ENCODE measurements at regions not wholly inside any gene's neighbourhood (a gene's known extent, or its start where the extent isn't known, plus 50 kb on each side); places are given as distances from the start of the nearest gene placed in this dataset.

DNA sequence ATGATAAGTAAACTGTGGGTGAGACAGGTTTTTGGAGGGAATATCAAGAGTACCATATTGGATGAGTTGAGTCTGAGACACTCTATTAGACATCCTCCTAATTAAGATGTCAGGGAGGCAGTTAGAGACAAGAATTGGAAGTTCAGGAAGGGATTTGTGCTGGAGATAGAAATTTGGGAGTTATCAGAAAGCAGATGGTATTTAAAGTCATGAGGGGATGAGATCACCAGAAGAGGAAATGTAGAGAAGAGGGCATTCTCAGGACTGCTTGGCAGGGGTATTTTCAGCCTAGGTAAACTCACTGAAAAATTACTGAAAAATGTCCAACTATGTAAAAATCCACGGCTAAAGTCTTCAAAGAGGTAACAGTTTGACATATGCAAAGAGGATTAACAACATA lies 161.6 kb upstream of the PGRMC2 start (continued):
- TF ChIP-seq, protein P1, sequence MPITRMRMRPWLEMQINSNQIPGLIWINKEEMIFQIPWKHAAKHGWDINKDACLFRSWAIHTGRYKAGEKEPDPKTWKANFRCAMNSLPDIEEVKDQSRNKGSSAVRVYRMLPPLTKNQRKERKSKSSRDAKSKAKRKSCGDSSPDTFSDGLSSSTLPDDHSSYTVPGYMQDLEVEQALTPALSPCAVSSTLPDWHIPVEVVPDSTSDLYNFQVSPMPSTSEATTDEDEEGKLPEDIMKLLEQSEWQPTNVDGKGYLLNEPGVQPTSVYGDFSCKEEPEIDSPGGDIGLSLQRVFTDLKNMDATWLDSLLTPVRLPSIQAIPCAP (CRISPR knock-in tag; IDR thresholded peaks at IDR 0.05; ENCODE audit: borderline replicate concordance) = no peak
- TF ChIP-seq ZFP91 (CRISPR knock-in tag; IDR thresholded peaks at IDR 0.05) = no peak
- no peak for TF ChIP-seq ZFX (CRISPR knock-in tag; IDR thresholded peaks at IDR 0.05)
- TF ChIP-seq NKRF (IDR thresholded peaks at IDR 0.05; ENCODE audit: borderline replicate concordance) = no peak
- TF ChIP-seq BCL6 (CRISPR knock-in tag; IDR thresholded peaks at IDR 0.05) = no peak
- TF ChIP-seq, protein P2, sequence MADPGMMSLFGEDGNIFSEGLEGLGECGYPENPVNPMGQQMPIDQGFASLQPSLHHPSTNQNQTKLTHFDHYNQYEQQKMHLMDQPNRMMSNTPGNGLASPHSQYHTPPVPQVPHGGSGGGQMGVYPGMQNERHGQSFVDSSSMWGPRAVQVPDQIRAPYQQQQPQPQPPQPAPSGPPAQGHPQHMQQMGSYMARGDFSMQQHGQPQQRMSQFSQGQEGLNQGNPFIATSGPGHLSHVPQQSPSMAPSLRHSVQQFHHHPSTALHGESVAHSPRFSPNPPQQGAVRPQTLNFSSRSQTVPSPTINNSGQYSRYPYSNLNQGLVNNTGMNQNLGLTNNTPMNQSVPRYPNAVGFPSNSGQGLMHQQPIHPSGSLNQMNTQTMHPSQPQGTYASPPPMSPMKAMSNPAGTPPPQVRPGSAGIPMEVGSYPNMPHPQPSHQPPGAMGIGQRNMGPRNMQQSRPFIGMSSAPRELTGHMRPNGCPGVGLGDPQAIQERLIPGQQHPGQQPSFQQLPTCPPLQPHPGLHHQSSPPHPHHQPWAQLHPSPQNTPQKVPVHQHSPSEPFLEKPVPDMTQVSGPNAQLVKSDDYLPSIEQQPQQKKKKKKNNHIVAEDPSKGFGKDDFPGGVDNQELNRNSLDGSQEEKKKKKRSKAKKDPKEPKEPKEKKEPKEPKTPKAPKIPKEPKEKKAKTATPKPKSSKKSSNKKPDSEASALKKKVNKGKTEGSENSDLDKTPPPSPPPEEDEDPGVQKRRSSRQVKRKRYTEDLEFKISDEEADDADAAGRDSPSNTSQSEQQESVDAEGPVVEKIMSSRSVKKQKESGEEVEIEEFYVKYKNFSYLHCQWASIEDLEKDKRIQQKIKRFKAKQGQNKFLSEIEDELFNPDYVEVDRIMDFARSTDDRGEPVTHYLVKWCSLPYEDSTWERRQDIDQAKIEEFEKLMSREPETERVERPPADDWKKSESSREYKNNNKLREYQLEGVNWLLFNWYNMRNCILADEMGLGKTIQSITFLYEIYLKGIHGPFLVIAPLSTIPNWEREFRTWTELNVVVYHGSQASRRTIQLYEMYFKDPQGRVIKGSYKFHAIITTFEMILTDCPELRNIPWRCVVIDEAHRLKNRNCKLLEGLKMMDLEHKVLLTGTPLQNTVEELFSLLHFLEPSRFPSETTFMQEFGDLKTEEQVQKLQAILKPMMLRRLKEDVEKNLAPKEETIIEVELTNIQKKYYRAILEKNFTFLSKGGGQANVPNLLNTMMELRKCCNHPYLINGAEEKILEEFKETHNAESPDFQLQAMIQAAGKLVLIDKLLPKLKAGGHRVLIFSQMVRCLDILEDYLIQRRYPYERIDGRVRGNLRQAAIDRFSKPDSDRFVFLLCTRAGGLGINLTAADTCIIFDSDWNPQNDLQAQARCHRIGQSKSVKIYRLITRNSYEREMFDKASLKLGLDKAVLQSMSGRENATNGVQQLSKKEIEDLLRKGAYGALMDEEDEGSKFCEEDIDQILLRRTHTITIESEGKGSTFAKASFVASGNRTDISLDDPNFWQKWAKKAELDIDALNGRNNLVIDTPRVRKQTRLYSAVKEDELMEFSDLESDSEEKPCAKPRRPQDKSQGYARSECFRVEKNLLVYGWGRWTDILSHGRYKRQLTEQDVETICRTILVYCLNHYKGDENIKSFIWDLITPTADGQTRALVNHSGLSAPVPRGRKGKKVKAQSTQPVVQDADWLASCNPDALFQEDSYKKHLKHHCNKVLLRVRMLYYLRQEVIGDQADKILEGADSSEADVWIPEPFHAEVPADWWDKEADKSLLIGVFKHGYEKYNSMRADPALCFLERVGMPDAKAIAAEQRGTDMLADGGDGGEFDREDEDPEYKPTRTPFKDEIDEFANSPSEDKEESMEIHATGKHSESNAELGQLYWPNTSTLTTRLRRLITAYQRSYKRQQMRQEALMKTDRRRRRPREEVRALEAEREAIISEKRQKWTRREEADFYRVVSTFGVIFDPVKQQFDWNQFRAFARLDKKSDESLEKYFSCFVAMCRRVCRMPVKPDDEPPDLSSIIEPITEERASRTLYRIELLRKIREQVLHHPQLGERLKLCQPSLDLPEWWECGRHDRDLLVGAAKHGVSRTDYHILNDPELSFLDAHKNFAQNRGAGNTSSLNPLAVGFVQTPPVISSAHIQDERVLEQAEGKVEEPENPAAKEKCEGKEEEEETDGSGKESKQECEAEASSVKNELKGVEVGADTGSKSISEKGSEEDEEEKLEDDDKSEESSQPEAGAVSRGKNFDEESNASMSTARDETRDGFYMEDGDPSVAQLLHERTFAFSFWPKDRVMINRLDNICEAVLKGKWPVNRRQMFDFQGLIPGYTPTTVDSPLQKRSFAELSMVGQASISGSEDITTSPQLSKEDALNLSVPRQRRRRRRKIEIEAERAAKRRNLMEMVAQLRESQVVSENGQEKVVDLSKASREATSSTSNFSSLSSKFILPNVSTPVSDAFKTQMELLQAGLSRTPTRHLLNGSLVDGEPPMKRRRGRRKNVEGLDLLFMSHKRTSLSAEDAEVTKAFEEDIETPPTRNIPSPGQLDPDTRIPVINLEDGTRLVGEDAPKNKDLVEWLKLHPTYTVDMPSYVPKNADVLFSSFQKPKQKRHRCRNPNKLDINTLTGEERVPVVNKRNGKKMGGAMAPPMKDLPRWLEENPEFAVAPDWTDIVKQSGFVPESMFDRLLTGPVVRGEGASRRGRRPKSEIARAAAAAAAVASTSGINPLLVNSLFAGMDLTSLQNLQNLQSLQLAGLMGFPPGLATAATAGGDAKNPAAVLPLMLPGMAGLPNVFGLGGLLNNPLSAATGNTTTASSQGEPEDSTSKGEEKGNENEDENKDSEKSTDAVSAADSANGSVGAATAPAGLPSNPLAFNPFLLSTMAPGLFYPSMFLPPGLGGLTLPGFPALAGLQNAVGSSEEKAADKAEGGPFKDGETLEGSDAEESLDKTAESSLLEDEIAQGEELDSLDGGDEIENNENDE (IDR thresholded peaks at IDR 0.05; ENCODE audit: low read depth, low read length) = no peak
- TF ChIP-seq, protein P3, sequence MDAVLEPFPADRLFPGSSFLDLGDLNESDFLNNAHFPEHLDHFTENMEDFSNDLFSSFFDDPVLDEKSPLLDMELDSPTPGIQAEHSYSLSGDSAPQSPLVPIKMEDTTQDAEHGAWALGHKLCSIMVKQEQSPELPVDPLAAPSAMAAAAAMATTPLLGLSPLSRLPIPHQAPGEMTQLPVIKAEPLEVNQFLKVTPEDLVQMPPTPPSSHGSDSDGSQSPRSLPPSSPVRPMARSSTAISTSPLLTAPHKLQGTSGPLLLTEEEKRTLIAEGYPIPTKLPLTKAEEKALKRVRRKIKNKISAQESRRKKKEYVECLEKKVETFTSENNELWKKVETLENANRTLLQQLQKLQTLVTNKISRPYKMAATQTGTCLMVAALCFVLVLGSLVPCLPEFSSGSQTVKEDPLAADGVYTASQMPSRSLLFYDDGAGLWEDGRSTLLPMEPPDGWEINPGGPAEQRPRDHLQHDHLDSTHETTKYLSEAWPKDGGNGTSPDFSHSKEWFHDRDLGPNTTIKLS (IDR thresholded peaks at IDR 0.05; ENCODE audit: borderline replicate concordance, low read depth) = no peak
- TF ChIP-seq, protein P4, sequence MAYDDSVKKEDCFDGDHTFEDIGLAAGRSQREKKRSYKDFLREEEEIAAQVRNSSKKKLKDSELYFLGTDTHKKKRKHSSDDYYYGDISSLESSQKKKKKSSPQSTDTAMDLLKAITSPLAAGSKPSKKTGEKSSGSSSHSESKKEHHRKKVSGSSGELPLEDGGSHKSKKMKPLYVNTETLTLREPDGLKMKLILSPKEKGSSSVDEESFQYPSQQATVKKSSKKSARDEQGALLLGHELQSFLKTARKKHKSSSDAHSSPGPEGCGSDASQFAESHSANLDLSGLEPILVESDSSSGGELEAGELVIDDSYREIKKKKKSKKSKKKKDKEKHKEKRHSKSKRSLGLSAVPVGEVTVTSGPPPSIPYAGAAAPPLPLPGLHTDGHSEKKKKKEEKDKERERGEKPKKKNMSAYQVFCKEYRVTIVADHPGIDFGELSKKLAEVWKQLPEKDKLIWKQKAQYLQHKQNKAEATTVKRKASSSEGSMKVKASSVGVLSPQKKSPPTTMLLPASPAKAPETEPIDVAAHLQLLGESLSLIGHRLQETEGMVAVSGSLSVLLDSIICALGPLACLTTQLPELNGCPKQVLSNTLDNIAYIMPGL (CRISPR knock-in tag; IDR thresholded peaks at IDR 0.05) = no peak
